Activated CD4-positive, alpha-beta T cell treated with anti-CD3 and anti-CD28 coated beads, Interleukin-2, amount 10 ng/mL, durations not matched to agents 24 days and 14 days (primary cell): ENCODE measurements at regions not wholly inside any gene's neighbourhood (a gene's known extent, or its start where the extent isn't known, plus 50 kb on each side); places are given as distances from the start of the nearest gene placed in this dataset.

ENCODE experiments used
- DNase-seq: peaks from one replicate; pipeline ENCODE4 v3.0.0; 2022
- H3K27ac Mint-ChIP-seq: one replicate; pipeline ENCODE4 v1.8.0; 2022; ENCODE audit warnings: mild to moderate bottlenecking, mixed read lengths
- H3K27me3 Mint-ChIP-seq: one replicate; pipeline ENCODE4 v1.8.0; 2022; ENCODE audit warnings: mixed read lengths
- H3K36me3 Mint-ChIP-seq: one replicate; pipeline ENCODE4 v1.8.0; 2022; ENCODE audit warnings: low read depth, mild to moderate bottlenecking, mixed read lengths
- H3K4me1 Mint-ChIP-seq: one replicate; pipeline ENCODE4 v1.8.0; 2021; ENCODE audit warnings: mixed read lengths
- H3K4me3 Mint-ChIP-seq: one replicate; pipeline ENCODE4 v1.8.0; 2022; ENCODE audit warnings: mild to moderate bottlenecking, moderate library complexity, mixed read lengths
- H3K9me3 Mint-ChIP-seq: one replicate; pipeline ENCODE4 v1.8.0; 2021; ENCODE audit warnings: mixed read lengths
- intact Hi-C: fragments of 100-400 bp; cut with micrococcal nuclease; formaldehyde crosslinking; loops from one replicate; pipeline ENCODE4 v1.15.1; 2023

DNA sequence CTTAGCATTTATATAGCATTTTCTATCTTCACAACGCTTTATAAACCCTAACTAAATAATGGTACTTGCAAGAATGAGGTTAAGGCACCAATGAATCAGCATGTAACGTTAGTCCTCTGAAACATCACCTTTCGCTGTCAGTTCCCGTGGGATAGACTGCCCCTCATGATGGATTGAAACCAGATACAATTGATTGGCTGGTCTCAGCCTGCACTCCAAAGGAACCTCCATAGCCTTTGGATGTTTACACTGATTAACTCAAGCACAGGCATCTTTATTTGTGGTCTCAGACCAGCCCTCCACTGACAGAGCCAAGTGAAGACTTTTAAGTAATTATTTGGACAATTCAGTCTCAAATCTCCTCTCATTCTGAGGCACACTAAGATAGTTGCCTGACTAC lies 1339.4 kb upstream of the WWC1 start:
- no peak overlapping the region for H3K27ac Mint-ChIP-seq
- H3K36me3 Mint-ChIP-seq: no peaks in the 10 kb centered on the region
- no peak overlapping the region for H3K4me3 Mint-ChIP-seq
- intact Hi-C loops: no loop called here
- DNase-seq: no peak
- H3K4me1 Mint-ChIP-seq: no peaks in the 10 kb centered on the region
- no peaks in the 10 kb centered on the region for H3K9me3 Mint-ChIP-seq
- no peaks in the 10 kb centered on the region for H3K27me3 Mint-ChIP-seq

DNA sequence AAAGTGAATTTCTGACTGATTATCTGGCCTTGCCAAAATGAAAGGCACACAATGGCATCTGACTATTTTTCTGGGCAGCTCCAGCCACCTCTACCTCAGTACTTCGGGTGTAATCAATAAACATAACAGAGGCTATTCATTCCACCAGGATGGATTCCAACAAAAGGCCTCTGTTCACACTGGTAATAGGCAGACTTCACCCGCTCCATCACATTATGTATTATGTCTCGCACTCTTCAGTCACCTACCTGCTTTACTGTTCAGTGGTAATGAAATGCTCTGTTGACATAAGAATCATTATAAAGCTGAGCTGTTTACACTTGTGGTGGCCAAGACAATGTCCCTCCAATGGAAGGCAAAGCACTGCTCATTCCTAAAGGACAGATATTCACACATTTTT lies 1333.7 kb upstream of the WWC1 start:
- no peak overlapping the region for H3K27ac Mint-ChIP-seq
- H3K4me1 Mint-ChIP-seq: no peaks in the 10 kb centered on the region
- peak; percentile 20 for DNase-seq
- no peaks in the 10 kb centered on the region for H3K36me3 Mint-ChIP-seq
- H3K4me3 Mint-ChIP-seq: no peak overlapping the region
- no peaks in the 10 kb centered on the region for H3K27me3 Mint-ChIP-seq
- intact Hi-C loops: no loop called here
- H3K9me3 Mint-ChIP-seq: peaks cover 3% of the 10 kb centered on the region

DNA sequence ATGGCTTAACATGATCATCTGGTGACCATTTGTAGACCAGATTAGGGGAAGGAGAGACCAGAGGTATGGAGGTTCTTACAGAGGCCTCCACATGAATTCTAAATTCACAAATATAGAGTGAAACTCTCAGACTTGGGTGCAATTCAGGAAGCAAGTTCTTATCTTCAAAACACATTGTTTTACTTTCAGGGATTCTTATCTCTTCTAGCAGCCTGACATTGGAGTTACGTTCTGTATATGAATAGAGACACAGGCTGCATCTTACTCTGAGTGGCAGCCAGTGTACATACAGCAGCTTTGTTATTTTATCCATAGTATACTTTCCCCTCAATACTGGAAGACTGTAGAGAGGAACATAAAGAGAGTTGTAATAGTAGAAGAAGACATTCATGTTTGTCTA lies 1331.7 kb upstream of the WWC1 start:
- Mint-ChIP-seq H3K36me3 (no peaks in the 10 kb centered on the region), H3K4me1 (no peaks in the 10 kb centered on the region), H3K27ac (no peak overlapping the region), H3K4me3 (no peak overlapping the region), H3K9me3 (peaks cover 7% of the 10 kb centered on the region), H3K27me3 (no peaks in the 10 kb centered on the region)
- DNase-seq: no peak
- intact Hi-C loops: no loop called here

DNA sequence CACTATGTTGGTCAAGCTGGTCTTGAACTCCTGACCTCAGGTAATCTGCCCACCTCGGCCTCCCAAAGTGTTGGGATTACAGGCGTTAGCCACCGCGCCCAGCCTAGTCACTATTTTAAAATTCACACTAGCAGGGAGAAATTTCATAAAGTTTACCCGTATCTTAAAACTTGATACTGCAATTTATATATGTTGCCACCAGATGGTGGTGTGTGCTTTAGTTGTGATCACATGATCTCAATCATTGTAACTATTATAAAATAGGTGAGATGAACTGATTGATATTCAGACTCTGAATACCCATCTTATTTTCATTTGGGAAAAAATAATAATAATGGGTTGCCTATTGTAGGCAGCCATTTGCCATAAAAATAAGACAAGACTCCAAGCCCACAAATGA lies 1330.4 kb upstream of the WWC1 start:
- Mint-ChIP-seq H3K4me3 (no peak overlapping the region), H3K4me1 (no peaks in the 10 kb centered on the region), H3K27ac (no peak overlapping the region), H3K27me3 (no peaks in the 10 kb centered on the region), H3K36me3 (no peaks in the 10 kb centered on the region), H3K9me3 (peaks cover 7% of the 10 kb centered on the region)
- intact Hi-C loops: no loop called here
- no peak for DNase-seq

DNA sequence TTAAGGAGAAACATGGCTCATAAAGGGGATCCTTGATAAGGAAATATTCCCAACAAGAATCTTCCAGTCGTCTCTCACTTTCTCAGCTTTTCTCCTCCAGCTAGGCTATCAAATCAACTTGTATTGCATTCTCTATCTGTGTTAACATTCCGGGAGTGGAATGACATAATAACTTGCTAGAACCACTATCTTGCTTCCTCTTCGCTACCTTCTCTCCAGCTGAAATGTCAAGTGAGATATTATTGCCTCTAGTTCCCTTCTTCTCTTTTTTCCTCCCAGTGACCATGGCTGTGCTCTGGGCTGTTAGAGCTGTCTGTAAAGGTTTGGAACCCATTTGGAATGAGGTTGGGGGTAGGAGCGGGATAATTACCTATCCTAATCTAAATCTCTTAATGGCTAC lies 1329.5 kb upstream of the WWC1 start:
- H3K4me3 Mint-ChIP-seq: no peak overlapping the region
- no peaks in the 10 kb centered on the region for H3K27me3 Mint-ChIP-seq

DNA sequence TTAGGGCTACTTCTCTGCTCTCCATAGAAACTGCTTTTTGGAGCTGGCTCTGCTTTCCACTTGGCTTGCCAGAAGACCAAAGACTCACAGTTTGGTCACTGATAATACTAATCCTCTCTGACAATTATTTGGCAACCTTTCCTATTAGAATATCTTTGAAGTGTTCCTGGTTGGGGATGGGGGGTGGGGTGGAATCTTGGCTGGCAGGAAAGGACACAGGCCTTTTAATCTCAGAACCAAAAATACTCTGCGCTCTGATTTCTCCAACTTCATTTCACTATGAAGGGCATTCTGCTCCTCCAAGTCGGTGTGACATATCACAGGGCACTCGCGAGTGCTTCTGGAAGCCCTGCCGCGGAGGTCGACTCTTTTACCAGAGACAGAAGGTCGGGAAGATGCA lies 1329.0 kb upstream of the WWC1 start:
- no peaks in the 10 kb centered on the region for H3K4me1 Mint-ChIP-seq
- H3K4me3 Mint-ChIP-seq: no peak overlapping the region
- peaks cover 7% of the 10 kb centered on the region for H3K9me3 Mint-ChIP-seq
- H3K36me3 Mint-ChIP-seq: no peaks in the 10 kb centered on the region
- intact Hi-C loops: no loop called here
- DNase-seq: peak; percentile 21
- no peaks in the 10 kb centered on the region for H3K27me3 Mint-ChIP-seq
- no peak overlapping the region for H3K27ac Mint-ChIP-seq

More for the DNA sequence above, 1329.5 kb upstream of the WWC1 start:
- Mint-ChIP-seq H3K36me3 (no peaks in the 10 kb centered on the region), H3K27ac (no peak overlapping the region), H3K9me3 (peaks cover 7% of the 10 kb centered on the region), H3K4me1 (no peaks in the 10 kb centered on the region)
- intact Hi-C loops: no loop called here
- no peak for DNase-seq

DNA sequence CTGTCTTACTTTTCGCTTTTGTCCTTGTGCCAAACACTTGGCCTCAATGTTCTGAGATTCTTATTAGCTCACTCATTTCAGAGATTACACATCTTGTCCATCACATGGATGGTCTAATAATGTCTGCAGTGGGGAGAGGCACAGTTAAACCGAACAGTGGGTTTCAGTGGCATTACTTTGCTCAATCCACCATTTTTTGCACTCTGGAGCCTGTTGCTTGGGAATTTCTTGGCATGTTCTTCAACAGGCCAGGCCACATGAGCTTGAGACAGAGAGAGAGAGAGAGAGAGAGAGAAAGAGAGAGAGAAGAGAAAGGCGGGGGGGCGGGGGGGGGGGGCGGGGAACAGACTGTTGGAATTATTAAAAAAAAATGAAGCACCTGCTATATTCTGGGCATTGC lies 1327.8 kb upstream of the WWC1 start:
- no peaks in the 10 kb centered on the region for H3K27me3 Mint-ChIP-seq
- intact Hi-C loops: no loop called here

DNA sequence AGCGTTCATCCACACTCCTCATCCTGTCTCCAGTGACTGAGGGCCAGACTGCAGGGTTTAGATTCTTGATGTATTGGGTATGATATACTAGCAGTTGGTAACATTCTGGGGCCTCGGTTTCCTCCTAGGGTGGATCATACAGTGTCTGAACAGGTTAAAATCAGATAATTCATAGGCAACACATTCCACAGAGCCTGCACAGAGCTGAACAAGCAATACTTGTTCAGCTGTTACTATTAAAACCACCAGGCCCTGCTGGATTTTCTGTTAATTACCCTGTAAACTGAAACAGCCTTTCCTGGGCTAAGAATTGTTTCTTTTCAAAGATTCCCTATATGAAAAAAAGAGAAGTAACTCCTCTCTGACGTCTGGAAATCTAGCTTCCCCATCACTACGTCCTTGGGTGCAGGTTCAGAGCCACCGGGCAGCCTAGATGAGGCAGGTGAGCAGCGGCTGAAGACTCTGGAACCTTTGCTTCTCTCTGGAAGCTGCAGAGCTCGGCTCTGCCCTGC lies 1313.5 kb upstream of the WWC1 start:
- peaks cover 22% of the 10 kb centered on the region for H3K27me3 Mint-ChIP-seq
- H3K9me3 Mint-ChIP-seq: no peaks in the 10 kb centered on the region
- no peak overlapping the region for H3K27ac Mint-ChIP-seq
- no peak overlapping the region for H3K4me3 Mint-ChIP-seq
- H3K36me3 Mint-ChIP-seq: no peaks in the 10 kb centered on the region
- intact Hi-C loops: no loop called here
- DNase-seq: no peak
- H3K4me1 Mint-ChIP-seq: no peaks in the 10 kb centered on the region

More for the DNA sequence above, 1327.8 kb upstream of the WWC1 start:
- no peaks in the 10 kb centered on the region for H3K4me1 Mint-ChIP-seq
- H3K9me3 Mint-ChIP-seq: peaks cover 7% of the 10 kb centered on the region
- no peak for DNase-seq
- no peak overlapping the region for H3K4me3 Mint-ChIP-seq
- no peak overlapping the region for H3K27ac Mint-ChIP-seq
- no peaks in the 10 kb centered on the region for H3K36me3 Mint-ChIP-seq

DNA sequence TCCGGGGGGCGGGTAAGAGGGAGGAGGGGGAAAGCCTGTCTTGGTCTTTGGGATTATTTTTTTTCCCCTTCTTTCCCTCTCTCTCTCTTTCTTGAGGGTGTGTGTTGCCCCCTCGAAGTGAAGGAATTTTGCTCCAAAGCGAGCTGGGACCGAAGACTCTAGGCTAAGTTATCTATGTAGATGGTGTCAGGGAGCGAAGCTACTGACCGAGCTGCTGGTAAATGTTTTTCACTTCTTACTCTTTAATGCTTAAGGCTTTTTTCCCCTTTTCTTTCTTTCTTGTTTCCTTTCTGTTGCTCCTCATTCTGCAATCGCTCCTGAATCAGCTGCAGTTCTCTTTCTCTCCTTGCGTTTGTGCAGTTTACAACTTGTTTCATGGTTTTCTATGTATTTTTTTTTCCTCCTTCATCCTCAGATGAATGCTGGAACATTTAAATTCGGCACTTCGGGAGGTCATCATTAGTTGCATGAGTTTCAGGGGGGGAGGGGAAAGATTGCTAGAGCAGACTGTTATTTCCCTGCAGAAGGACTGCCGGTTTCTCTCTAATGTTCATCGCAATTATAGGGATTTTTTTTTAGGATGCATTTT lies 1312.0 kb upstream of the WWC1 start:
- H3K27me3 Mint-ChIP-seq: peaks cover 22% of the 10 kb centered on the region
- no peaks in the 10 kb centered on the region for H3K36me3 Mint-ChIP-seq
- no peaks in the 10 kb centered on the region for H3K9me3 Mint-ChIP-seq
- no peak for DNase-seq
- no peak overlapping the region for H3K4me3 Mint-ChIP-seq
- no peak overlapping the region for H3K27ac Mint-ChIP-seq
- H3K4me1 Mint-ChIP-seq: no peaks in the 10 kb centered on the region
- intact Hi-C loops: no loop called here

DNA sequence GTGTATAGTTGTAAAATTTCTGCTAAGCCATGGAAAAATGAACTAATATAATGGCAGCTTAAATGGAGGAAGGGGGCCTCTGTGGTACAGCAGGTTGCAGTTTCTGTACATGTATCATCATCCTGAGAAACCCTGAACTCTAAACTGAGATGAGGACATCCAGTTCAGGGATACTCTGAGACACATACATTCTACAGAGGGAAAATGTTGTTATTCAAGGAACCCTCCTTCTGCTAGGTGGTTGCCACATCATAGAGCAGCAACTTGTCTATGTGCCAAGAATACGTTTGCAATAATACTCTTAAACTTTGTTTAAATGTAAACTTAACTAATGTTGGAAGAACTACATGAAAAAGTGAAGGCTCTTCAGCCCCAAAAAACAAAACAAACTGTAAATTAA lies 1310.8 kb upstream of the WWC1 start:
- no peak overlapping the region for H3K4me3 Mint-ChIP-seq
- peaks cover 22% of the 10 kb centered on the region for H3K27me3 Mint-ChIP-seq

DNA sequence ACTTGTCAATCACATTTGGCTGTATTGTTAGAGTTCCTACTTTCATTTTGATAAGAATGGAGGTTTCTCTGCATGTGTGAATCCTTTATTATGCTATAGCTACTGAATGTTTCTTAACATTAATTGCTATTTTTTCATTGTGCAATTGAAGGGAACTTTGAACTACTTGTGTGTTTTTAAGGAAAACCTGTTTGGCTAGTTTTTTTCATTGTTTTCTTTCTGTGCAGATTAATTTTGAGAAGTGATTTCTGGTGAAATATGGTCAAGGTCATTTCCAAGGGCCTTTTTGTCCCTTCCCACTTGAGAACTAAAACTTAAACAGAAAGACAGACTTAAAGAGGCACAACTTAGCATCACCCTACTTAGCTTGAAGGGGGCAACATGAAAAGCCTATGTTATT lies 1309.2 kb upstream of the WWC1 start:
- intact Hi-C loops: no loop called here
- no peak overlapping the region for H3K27ac Mint-ChIP-seq
- no peaks in the 10 kb centered on the region for H3K9me3 Mint-ChIP-seq
- no peaks in the 10 kb centered on the region for H3K36me3 Mint-ChIP-seq
- no peaks in the 10 kb centered on the region for H3K4me1 Mint-ChIP-seq
- DNase-seq: no peak
- no peak overlapping the region for H3K4me3 Mint-ChIP-seq
- H3K27me3 Mint-ChIP-seq: peaks cover 22% of the 10 kb centered on the region

More for the DNA sequence above, 1310.8 kb upstream of the WWC1 start:
- no peaks in the 10 kb centered on the region for H3K36me3 Mint-ChIP-seq
- no peaks in the 10 kb centered on the region for H3K9me3 Mint-ChIP-seq
- DNase-seq: no peak
- intact Hi-C loops: no loop called here
- H3K4me1 Mint-ChIP-seq: no peaks in the 10 kb centered on the region
- no peak overlapping the region for H3K27ac Mint-ChIP-seq

DNA sequence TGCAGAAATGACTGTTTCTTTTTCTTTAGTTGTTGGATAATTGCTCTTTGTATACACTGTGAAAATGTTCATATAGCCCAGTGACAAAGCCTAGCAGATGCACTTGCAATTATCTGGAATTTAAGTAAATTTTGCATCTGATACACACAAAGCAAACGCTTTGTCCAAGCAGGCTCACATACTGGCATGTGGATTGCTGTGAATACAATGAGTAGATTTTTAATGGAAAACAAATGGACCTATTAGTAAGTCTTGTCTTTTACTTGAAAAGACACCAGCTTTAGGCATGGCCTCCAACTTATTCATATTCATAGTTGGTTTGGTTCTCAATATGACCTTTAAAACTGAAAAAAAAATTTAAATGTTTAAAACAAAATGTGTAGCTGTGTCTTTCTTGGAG lies 1299.8 kb upstream of the WWC1 start:
- no peaks in the 10 kb centered on the region for H3K36me3 Mint-ChIP-seq
- no peaks in the 10 kb centered on the region for H3K27me3 Mint-ChIP-seq
- intact Hi-C loops: no loop called here
- H3K4me1 Mint-ChIP-seq: no peaks in the 10 kb centered on the region
- H3K9me3 Mint-ChIP-seq: no peaks in the 10 kb centered on the region
- no peak for DNase-seq
- H3K4me3 Mint-ChIP-seq: no peak overlapping the region
- no peak overlapping the region for H3K27ac Mint-ChIP-seq

DNA sequence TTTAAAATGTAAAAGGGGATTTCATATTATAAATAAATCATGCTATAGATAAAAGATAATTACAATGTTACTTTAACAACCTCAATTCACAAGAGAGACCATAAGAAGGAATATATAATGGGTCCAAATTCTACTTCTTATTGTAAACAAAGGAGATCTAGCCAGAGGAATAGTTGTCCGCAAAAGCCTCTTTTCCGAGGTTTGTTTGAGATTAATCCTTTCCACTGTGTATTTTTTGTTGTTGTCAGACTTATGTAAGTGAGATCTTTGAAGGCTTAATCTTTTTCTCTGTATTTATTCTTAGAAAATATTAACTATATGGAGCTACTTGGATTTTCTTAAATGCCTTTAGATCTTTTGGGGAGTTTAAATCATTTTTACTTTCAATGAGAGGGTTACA lies 1299.3 kb upstream of the WWC1 start:
- intact Hi-C loops: no loop called here
- Mint-ChIP-seq H3K4me3 (no peak overlapping the region), H3K36me3 (no peaks in the 10 kb centered on the region), H3K9me3 (no peaks in the 10 kb centered on the region), H3K27me3 (no peaks in the 10 kb centered on the region), H3K4me1 (no peaks in the 10 kb centered on the region), H3K27ac (no peak overlapping the region)
- DNase-seq: no peak

DNA sequence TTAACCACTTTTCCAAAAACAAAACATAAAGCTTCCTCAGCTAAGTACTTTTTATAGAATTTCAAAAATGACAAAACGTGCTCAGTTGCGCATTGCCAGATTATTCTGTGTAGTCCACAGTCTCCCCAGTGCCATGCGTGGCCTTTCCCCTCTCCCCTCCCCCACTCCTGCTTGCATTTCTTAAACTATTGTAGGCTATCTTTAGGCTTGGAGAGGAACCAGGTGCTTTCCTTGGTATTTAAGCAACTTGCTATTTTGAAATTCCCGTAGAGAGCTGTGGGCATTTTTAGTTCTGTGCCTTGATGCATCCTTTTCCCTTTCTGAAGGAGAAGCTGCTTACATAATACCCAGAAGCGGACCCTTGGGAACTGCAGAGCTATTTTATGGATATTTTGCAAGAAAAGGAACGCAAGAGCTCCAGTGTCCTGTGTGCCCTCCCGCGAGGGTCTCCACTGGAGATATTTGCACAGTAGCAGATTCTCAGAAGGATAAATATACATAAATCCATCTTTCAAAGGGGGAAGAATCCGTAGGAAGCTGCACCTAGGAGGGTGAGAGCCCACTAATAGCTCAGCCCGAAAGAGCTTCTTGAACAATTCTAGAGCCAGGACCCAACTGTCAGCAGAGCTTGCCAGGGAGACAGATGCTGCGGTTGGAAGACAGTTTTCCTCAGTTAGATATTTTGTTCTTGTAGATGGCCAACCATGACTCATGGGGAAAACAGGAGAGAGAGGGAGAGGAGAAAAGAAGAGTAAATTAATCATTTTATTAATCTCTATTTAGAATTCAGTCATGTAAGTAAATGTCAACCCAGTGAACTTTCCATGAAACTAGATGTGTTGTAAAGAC lies 1298.3 kb upstream of the WWC1 start:
- H3K27me3 Mint-ChIP-seq: no peaks in the 10 kb centered on the region
- no peaks in the 10 kb centered on the region for H3K4me1 Mint-ChIP-seq
- H3K9me3 Mint-ChIP-seq: no peaks in the 10 kb centered on the region
- no peak overlapping the region for H3K4me3 Mint-ChIP-seq
- H3K36me3 Mint-ChIP-seq: no peaks in the 10 kb centered on the region
- intact Hi-C loops: no loop called here
- H3K27ac Mint-ChIP-seq: no peak overlapping the region
- DNase-seq: no peak
